Progenitor cell of endocrine pancreas (in vitro differentiated cells): ENCODE measurements at regions not wholly inside any gene's neighbourhood (a gene's known extent, or its start where the extent isn't known, plus 50 kb on each side); places are given as distances from the start of the nearest gene placed in this dataset.

Experiments used
- DNase-seq: peaks from one replicate; pipeline ENCODE4 v3.0.0; 2021; ENCODE audit warnings: low spot score; ENCODE audit not compliant: unreplicated experiment
- H3K27ac Mint-ChIP-seq: 2 replicates; pipeline ENCODE4 v1.8.0; 2021; ENCODE audit warnings: mild to moderate bottlenecking, moderate library complexity, mixed read lengths
- H3K27me3 Mint-ChIP-seq: 2 replicates; pipeline ENCODE4 v1.8.0; 2021; ENCODE audit warnings: mixed read lengths
- H3K36me3 Mint-ChIP-seq: 2 replicates; pipeline ENCODE4 v1.8.0; 2022; ENCODE audit warnings: mixed read lengths; ENCODE audit not compliant: insufficient read depth
- H3K4me1 Mint-ChIP-seq: 2 replicates; pipeline ENCODE4 v1.8.0; 2021; ENCODE audit warnings: low read depth, mixed read lengths
- H3K4me3 Mint-ChIP-seq: 2 replicates; pipeline ENCODE4 v1.8.0; 2021; ENCODE audit warnings: low read depth, mild to moderate bottlenecking, moderate library complexity, mixed read lengths
- H3K9me3 Mint-ChIP-seq: 2 replicates; pipeline ENCODE4 v1.8.0; 2021; ENCODE audit warnings: low read depth, mixed read lengths
- TF ChIP-seq, protein P1 (sequence below): fragments of 200-600 bp; sonication (generic); IDR thresholded peaks from one replicate; pipeline ENCODE4 v1.5.0; 2021; ENCODE audit warnings: antibody characterized with exemption, mild to moderate bottlenecking; ENCODE audit not compliant: unreplicated experiment

DNA sequence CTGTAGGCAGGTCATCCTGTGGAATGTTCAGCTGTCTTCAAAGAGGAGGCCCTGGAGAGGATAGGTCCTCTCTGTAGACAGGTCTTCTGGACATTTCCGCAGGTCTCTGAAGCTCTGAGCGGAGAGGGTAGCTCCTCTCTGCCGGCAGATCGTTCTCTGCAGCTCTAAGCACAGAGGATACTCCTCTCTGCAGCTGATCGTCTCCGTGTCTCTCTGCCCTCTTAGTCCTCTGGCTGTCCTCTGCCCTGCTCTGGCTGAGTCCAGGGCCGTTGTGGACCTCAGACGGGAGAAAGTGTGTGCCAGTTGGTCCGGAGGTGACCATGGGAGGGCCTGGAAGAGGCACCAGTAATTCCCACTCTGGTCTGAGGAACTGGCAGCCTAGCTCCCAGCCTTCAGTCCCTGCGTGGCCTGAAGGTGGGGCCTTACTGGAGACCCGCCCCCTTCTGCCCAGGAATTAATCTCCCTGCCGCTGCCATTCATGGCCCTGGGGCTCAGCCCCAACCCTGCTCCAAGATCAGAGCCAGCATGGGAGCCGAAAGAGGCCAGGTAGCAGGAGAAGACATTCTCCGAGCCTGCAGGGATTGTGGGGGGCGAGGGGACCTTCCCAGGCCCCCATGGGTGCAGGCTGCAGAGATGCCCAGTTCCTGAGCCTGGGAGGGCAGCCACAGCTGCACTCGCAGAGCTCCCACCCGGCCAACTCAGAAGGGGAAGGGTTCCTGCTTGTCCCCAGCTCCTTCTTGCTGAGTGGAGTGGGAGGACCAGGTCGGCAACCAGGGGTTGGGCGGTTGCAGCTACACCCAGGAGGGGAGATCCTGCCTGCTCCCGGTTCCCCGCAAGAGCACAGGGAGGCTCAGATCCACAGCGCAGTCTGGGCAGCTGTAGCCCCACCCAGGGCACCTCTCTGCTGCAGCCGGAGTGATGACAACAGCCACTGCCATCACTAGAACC lies 488.7 kb downstream of the RSL24D1 start:
- no peak overlapping the region for H3K4me3 Mint-ChIP-seq
- DNase-seq: no peak
- no peaks in the 10 kb centered on the region for H3K27me3 Mint-ChIP-seq
- no peaks in the 10 kb centered on the region for H3K4me1 Mint-ChIP-seq
- no peak overlapping the region for H3K27ac Mint-ChIP-seq
- TF ChIP-seq, protein P1, sequence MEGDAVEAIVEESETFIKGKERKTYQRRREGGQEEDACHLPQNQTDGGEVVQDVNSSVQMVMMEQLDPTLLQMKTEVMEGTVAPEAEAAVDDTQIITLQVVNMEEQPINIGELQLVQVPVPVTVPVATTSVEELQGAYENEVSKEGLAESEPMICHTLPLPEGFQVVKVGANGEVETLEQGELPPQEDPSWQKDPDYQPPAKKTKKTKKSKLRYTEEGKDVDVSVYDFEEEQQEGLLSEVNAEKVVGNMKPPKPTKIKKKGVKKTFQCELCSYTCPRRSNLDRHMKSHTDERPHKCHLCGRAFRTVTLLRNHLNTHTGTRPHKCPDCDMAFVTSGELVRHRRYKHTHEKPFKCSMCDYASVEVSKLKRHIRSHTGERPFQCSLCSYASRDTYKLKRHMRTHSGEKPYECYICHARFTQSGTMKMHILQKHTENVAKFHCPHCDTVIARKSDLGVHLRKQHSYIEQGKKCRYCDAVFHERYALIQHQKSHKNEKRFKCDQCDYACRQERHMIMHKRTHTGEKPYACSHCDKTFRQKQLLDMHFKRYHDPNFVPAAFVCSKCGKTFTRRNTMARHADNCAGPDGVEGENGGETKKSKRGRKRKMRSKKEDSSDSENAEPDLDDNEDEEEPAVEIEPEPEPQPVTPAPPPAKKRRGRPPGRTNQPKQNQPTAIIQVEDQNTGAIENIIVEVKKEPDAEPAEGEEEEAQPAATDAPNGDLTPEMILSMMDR: no peak
- no peaks in the 10 kb centered on the region for H3K9me3 Mint-ChIP-seq
- H3K36me3 Mint-ChIP-seq: no peaks in the 10 kb centered on the region

DNA sequence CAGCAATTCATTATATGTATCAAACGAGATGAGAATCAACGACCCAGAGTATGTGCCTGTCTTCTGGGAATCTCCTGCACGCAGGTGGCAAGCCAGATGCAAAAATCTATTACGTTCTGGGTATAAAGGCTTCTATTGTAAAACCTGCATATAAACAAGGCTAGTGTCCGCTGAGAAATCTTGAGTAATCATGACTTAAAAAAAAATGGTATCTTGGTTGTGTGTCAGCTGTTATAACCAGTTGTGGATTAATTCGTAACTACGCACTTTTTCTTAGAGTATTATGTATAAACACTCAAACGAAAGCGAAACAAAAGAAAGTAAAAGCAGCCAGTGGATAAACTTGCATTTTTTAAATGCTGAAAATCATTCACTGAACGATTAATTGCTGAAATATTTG lies 509.1 kb downstream of the RSL24D1 start:
- no peak overlapping the region for H3K4me3 Mint-ChIP-seq
- no peaks in the 10 kb centered on the region for H3K4me1 Mint-ChIP-seq
- H3K27me3 Mint-ChIP-seq: no peaks in the 10 kb centered on the region
- peaks cover 3% of the 10 kb centered on the region for H3K9me3 Mint-ChIP-seq
- DNase-seq: no peak
- H3K27ac Mint-ChIP-seq: no peak overlapping the region
- H3K36me3 Mint-ChIP-seq: no peaks in the 10 kb centered on the region
- TF ChIP-seq, protein P1: no peak
